SK-MEL-5 (cell line): ENCODE measurements at regions not wholly inside any gene's neighbourhood (a gene's known extent, or its start where the extent isn't known, plus 50 kb on each side); places are given as distances from the start of the nearest gene placed in this dataset.

Experiments used
- DNase-seq: peaks from one replicate; pipeline ENCODE4 v3.0.0-alpha.2; 2016; ENCODE audit warnings: low read depth, low spot score
- in situ Hi-C: cut with HindIII; loops from 2 replicates; pipeline ENCODE4 v1.10.0; 2016; ENCODE audit warnings: low sequenced_read_pairs, high pct_unique_total_duplicates, low pct_unique_long_range_greater_than_20kb

- no peak for DNase-seq
- in situ Hi-C loops: no loop called here
These were observed 1116.9 kb upstream of the CNTNAP5 start for GRCh38 chr2:122908159-122908558.

- DNase-seq: no peak
These were observed 1097.9 kb upstream of the CNTNAP5 start for GRCh38 chr2:122927197-122927596.

GRCh38 chr2:122927710-122928557, 1097.2 kb upstream of the CNTNAP5 start:
- in situ Hi-C loops: no loop called here
- no peak for DNase-seq

More at GRCh38 chr2:122927197-122927596, 1097.9 kb upstream of the CNTNAP5 start:
- in situ Hi-C loops: no loop called here

- DNase-seq: no peak
- in situ Hi-C loops: no loop called here
These were observed 1095.7 kb upstream of the CNTNAP5 start for GRCh38 chr2:122929347-122929746.

- in situ Hi-C loops: no loop called here
- DNase-seq: no peak
These were observed 1089.6 kb upstream of the CNTNAP5 start for GRCh38 chr2:122935506-122935905.

GRCh38 chr2:122939796-122940195, 1085.3 kb upstream of the CNTNAP5 start:
- no peak for DNase-seq
- in situ Hi-C loops: no loop called here

GRCh38 chr2:122949523-122949922, 1075.6 kb upstream of the CNTNAP5 start:
- in situ Hi-C loops: no loop called here
- no peak for DNase-seq

- DNase-seq: no peak
- in situ Hi-C loops: no loop called here
These were observed 1069.3 kb upstream of the CNTNAP5 start for GRCh38 chr2:122955776-122956175.

- DNase-seq: peak; percentile 17
- in situ Hi-C loops: no loop called here
These were observed 1064.1 kb upstream of the CNTNAP5 start for GRCh38 chr2:122960759-122961641.

GRCh38 chr2:122966461-122966860, 1058.6 kb upstream of the CNTNAP5 start:
- in situ Hi-C loops: no loop called here
- DNase-seq: no peak

- in situ Hi-C loops: no loop called here
- no peak for DNase-seq
These were observed 1047.5 kb upstream of the CNTNAP5 start for GRCh38 chr2:122977580-122977979.

GRCh38 chr2:122980671-122981070, 1044.4 kb upstream of the CNTNAP5 start:
- DNase-seq: no peak
- in situ Hi-C loops: no loop called here

GRCh38 chr2:122982936-122983335, 1042.2 kb upstream of the CNTNAP5 start:
- no peak for DNase-seq
- in situ Hi-C loops: no loop called here

GRCh38 chr2:122988395-122989221, 1036.5 kb upstream of the CNTNAP5 start:
- peak; percentile 2 for DNase-seq
- in situ Hi-C loops: no loop called here

GRCh38 chr2:122993592-122993991, 1031.5 kb upstream of the CNTNAP5 start:
- in situ Hi-C loops: no loop called here
- DNase-seq: no peak

- DNase-seq: no peak
- in situ Hi-C loops: no loop called here
These were observed 1025.8 kb upstream of the CNTNAP5 start for GRCh38 chr2:122999258-122999657.

- in situ Hi-C loops: no loop called here
- peak; percentile 9 for DNase-seq
These were observed 1025.3 kb upstream of the CNTNAP5 start for GRCh38 chr2:122999821-123000220.
